T-helper 17 cell (primary cell): ENCODE measurements at regions not wholly inside any gene's neighbourhood (a gene's known extent, or its start where the extent isn't known, plus 50 kb on each side); places are given as distances from the start of the nearest gene placed in this dataset.

ENCODE experiments used
- ATAC-seq: fragments of 150-1000 bp; cut with Tn5 transposase; 2 replicates; pipeline ENCODE4 v1.10.0; 2021; ENCODE audit warnings: mild to moderate bottlenecking, moderate library complexity
- DNase-seq, 3 donors: peaks; one replicate each; pipeline versions ENCODE4 v3.0.0 to v3.0.0-alpha.2; 2020 to 2021
- H3K9me3 ChIP-seq: one replicate; pipeline ENCODE4 v1.7.0; 2013; ENCODE audit warnings: low read length, mild to moderate bottlenecking; ENCODE audit not compliant: control insufficient read depth, poor library complexity, severe bottlenecking
- H3K27ac Mint-ChIP-seq: one replicate; pipeline ENCODE4 v1.8.0; 2022; ENCODE audit warnings: mild to moderate bottlenecking, moderate library complexity, mixed read lengths
- H3K27me3 Mint-ChIP-seq: one replicate; pipeline ENCODE4 v1.8.0; 2022; ENCODE audit warnings: mixed read lengths
- H3K36me3 Mint-ChIP-seq: one replicate; pipeline ENCODE4 v1.8.0; 2022; ENCODE audit warnings: low read depth, mixed read lengths
- H3K4me1 Mint-ChIP-seq: one replicate; pipeline ENCODE4 v1.8.0; 2022; ENCODE audit warnings: mild to moderate bottlenecking, mixed read lengths
- H3K4me3 Mint-ChIP-seq: one replicate; pipeline ENCODE4 v1.8.0; 2022; ENCODE audit warnings: mild to moderate bottlenecking, moderate library complexity, mixed read lengths

DNA sequence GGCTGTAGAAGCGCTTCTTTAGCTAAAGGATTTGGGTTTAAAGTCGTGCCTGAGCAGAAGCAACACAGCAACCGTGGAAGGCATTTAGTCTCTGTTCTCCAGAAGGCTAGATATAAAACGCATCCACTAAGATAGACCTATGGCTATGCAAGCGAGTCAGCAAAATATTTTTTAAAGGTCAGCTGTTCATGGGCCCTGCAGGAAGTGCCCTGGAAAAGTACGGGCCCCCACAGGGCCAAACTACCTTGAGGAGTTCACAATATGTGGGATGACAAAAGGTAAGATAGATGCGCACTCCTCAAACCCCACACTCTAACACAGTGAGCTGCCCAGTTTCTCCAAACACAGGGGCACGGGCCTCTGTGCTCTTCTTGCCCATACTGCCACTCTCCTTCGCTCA, 261.6 kb downstream of the VPS13C start:
- no peaks in the 10 kb centered on the region for H3K9me3 ChIP-seq
- Mint-ChIP-seq H3K27ac (no peak overlapping the region), H3K4me1 (peaks cover 3% of the 10 kb centered on the region), H3K27me3 (peaks cover 14% of the 10 kb centered on the region), H3K36me3 (peaks cover 3% of the 10 kb centered on the region), H3K4me3 (no peak overlapping the region)
- DNase-seq (no peak), ATAC-seq (no peak)

DNA sequence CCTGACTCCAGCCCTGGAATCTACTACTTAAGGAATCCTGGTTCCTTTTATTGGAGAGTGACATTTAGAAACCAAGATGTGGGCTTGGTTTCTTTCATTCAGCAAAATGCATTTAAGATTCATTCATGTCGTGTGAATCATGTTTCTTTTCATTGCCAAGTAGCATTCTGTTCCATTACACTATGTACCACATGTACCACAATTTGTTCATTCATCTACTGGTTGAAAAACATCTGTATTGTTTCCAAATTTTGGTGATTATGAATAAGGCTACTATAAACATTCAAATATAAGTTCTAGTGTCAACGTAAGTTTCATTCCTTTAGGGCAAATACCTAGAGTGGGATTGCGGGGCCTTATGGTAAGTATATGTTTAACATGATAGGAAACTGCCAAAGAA, 264.2 kb downstream of the VPS13C start:
- Mint-ChIP-seq H3K27ac (no peak overlapping the region), H3K36me3 (peaks cover 3% of the 10 kb centered on the region), H3K27me3 (peaks cover 34% of the 10 kb centered on the region), H3K4me3 (no peak overlapping the region), H3K4me1 (peaks cover 3% of the 10 kb centered on the region)
- H3K9me3 ChIP-seq: no peaks in the 10 kb centered on the region
- ATAC-seq (no peak), DNase-seq (no peak)

DNA sequence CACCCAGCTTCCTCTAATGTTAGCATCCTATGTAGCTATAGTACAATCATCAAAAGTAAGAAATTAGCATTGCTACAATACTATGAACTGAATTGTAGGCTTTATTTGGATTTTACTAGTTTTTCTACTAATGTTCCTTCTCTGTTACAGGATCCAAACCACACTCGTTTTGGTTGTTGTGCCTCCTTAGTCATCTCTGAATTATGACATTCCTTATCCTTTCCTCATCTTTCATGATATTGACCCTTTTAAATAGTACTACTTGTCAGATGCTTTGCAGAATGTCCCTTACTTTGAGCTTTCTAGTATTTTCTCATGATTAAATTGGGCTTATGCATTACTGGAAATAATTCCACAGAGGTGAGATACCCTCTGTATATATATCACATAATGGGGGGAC, 265.4 kb downstream of the VPS13C start:
- DNase-seq (no peak), ATAC-seq (no peak)
- H3K27me3 Mint-ChIP-seq: peaks cover 35% of the 10 kb centered on the region
- H3K36me3 Mint-ChIP-seq: peaks cover 3% of the 10 kb centered on the region
- H3K9me3 ChIP-seq: no peaks in the 10 kb centered on the region
- H3K27ac Mint-ChIP-seq: no peak overlapping the region
- H3K4me3 Mint-ChIP-seq: no peak overlapping the region
- H3K4me1 Mint-ChIP-seq: peaks cover 3% of the 10 kb centered on the region

DNA sequence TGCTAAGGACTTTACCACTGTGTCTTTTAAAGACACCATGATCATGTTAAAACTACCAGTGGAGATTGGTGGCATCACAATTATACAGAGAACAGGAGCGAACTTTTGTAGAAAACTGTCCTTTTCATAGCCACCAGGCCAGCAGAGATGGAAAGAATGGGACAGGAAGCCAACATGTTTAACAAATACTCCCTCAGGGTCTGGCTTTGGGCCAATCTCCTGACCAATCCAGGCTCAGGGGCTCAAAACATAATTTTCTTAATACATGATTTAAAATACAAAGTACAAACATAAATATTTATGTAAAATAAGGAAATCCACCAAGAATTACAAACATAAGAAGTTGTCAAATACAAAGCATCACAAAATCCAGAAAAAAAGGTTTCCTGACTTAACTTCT, 266.0 kb downstream of the VPS13C start:
- Mint-ChIP-seq H3K27ac (no peak overlapping the region), H3K4me1 (peaks cover 3% of the 10 kb centered on the region), H3K36me3 (peaks cover 3% of the 10 kb centered on the region), H3K27me3 (peaks cover 35% of the 10 kb centered on the region), H3K4me3 (no peak overlapping the region)
- no peak for DNase-seq
- no peak for ATAC-seq
- H3K9me3 ChIP-seq: no peaks in the 10 kb centered on the region

DNA sequence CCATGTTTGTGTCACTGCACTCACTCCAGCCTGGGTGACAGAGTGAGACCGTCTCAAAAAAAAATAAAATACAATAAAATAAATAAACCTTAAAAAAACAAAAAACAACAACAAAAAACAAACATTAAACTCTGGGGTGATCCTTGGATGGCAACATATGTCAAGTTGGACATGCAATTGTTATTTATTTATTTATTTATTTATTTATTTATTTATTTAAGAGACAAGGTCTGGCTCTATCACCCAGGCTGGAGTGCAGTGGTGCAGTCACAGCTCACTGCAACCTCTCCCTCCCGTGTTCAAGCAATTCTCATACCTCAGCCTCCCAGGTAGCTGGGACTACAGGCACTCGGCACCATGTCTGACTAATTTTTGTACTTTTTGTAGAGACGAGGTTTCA, 275.5 kb downstream of the VPS13C start:
- DNase-seq: no peak

DNA sequence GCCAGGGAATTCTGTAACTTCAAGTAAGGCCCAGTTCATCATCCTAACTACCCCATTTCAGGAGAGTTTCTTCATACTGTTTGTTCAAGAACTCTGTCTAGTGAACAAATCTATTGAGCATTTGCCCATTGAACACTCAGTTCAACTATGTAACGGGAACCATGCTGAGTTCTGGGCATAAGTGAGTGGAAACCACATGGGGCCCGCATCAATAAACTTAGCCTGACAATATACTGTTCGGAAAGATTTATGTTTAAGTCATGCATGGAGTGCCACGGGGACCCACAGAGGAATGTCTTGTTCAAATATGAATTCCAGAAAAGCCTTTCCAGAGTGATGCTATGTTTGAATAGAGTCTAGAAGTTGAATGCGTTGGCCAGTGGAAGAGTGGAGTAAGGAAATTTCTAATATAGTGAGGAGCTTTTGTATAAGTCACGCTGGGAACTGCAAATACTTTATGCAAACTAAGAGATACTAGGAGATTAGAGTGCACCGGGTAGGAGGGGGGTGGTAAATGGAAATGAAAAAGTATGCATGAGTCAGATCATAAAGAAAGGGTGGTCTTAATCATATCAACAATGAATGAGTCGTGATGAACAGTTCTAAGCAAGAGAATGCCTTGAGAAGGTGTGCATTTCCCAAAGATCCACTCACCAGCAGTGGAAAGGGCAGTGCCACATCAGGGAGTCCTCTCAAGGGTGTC, 279.8 kb downstream of the VPS13C start:
- Mint-ChIP-seq H3K4me3 (no peak overlapping the region), H3K36me3 (no peaks in the 10 kb centered on the region), H3K4me1 (no peaks in the 10 kb centered on the region), H3K27me3 (peaks cover 57% of the 10 kb centered on the region), H3K27ac (no peak overlapping the region)
- DNase-seq (no peak), ATAC-seq (no peak)
- H3K9me3 ChIP-seq: no peaks in the 10 kb centered on the region

More for the DNA sequence above, 275.5 kb downstream of the VPS13C start:
- no peak overlapping the region for H3K27ac Mint-ChIP-seq
- H3K9me3 ChIP-seq: no peaks in the 10 kb centered on the region
- H3K27me3 Mint-ChIP-seq: peaks cover 36% of the 10 kb centered on the region
- no peaks in the 10 kb centered on the region for H3K36me3 Mint-ChIP-seq
- H3K4me1 Mint-ChIP-seq: no peaks in the 10 kb centered on the region
- no peak for ATAC-seq
- no peak overlapping the region for H3K4me3 Mint-ChIP-seq

DNA sequence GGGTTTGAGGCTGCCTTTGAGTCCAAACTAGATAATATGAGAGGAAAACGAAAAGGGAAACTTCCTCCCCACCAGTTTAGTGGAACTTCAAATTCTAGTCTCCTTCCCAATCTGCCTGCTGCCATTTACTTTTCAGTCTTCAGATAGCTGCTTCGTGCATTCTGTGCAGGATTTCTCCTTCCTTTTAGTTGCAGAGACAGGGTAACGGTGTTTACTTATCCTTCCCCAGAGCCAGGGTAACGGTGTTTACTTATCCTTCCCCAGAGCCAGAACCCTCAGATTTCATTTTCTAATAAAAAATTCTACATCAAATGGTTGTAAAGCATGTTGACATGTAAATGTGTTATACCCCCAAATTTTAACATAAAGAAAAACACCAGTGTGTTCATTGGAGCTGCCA, 282.6 kb downstream of the VPS13C start:
- Mint-ChIP-seq H3K27me3 (peaks cover 57% of the 10 kb centered on the region), H3K27ac (no peak overlapping the region), H3K4me3 (no peak overlapping the region), H3K4me1 (no peaks in the 10 kb centered on the region), H3K36me3 (no peaks in the 10 kb centered on the region)
- H3K9me3 ChIP-seq: no peaks in the 10 kb centered on the region
- DNase-seq (no peak), ATAC-seq (no peak)

DNA sequence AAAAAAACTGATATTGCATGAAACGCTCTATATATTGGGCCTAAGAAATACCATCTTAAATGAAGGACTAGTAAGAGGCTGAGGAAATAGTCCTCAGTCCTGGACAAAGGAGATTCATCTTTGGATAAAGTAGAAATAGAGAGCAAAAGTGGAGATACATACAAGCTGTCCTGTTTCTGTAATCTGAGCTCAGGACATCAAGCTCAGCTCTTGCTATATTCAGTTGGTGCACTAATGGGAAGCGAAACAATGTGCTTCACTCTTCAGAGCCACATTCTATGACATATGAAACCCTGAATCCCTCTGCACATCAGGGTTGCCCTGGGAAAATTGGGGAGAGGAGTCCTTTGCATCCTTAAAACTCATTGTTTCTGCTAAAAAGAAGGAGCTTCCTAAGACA, 290.7 kb downstream of the VPS13C start:
- ATAC-seq (no peak), DNase-seq (no peak)
- Mint-ChIP-seq H3K4me3 (no peak overlapping the region), H3K4me1 (peaks cover 3% of the 10 kb centered on the region), H3K36me3 (no peaks in the 10 kb centered on the region), H3K27me3 (peaks cover 29% of the 10 kb centered on the region), H3K27ac (no peak overlapping the region)
- H3K9me3 ChIP-seq: peaks cover 6% of the 10 kb centered on the region

DNA sequence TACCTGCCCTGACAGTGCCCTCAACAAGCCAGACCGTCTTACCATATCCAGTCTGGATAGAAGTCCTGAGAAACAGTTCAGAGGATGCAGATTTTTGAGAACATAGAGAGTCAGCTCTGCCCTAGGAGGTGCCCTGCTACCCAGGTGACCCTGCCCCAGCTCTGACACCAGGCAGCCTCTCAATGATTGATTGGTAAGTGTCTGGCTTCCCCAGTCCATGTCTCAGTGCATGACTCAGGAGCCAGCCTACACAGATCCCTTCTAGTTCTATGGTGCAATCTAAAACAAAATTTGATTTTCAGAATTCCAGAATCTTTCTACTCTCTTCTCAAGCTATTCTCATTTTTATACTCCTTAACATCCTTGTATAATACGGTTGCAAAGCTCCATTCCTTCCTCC, 292.1 kb downstream of the VPS13C start:
- Mint-ChIP-seq H3K4me3 (no peak overlapping the region), H3K27ac (no peak overlapping the region), H3K36me3 (no peaks in the 10 kb centered on the region), H3K27me3 (peaks cover 43% of the 10 kb centered on the region), H3K4me1 (peaks cover 3% of the 10 kb centered on the region)
- ATAC-seq (no peak), DNase-seq (no peak)
- peaks cover 6% of the 10 kb centered on the region for H3K9me3 ChIP-seq

DNA sequence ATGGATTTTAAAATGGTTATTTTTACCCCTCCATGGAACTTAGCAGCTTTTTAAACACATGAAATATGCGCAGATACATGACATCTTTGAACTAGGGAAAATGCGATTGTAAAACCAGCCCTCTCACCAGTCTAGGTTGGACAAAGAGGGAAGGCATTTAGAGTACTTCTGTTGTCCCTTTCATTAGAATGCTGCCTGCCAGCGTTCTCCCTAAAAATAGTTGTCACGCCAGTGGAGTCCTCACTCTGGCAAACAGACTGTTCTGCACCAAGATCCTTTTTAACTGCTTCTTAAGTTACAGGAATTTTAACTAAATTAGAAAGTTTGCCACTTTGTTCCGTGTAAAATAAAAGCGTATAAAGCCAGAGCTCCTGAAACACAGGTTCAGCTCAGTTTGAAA, 295.3 kb downstream of the VPS13C start:
- no peaks in the 10 kb centered on the region for H3K9me3 ChIP-seq
- H3K4me3 Mint-ChIP-seq: no peak overlapping the region

DNA sequence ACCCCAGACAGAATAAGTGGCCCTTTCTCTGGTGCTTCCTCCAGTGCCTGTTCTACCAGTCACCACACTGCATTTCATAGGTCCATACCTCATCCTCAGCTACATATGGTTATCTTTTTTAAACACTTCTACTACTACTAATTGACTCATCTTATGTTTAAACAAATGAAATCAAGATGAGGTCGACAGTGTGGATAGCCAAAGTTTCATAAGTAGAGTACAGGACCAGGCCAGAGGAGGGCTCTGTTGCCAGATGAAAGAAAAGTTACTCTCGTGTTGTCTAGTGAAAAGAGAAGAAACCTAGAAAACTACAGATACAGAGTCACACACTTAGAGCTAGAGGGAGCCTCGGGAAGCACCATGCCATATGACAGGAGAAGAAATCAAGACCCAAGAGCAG, 296.1 kb downstream of the VPS13C start:
- Mint-ChIP-seq H3K27me3 (peaks cover 82% of the 10 kb centered on the region), H3K27ac (no peak overlapping the region), H3K36me3 (no peaks in the 10 kb centered on the region), H3K4me3 (no peak overlapping the region), H3K4me1 (peaks cover 3% of the 10 kb centered on the region)
- no peaks in the 10 kb centered on the region for H3K9me3 ChIP-seq
- no peak for DNase-seq
- ATAC-seq: no peak

More for the DNA sequence above, 295.3 kb downstream of the VPS13C start:
- Mint-ChIP-seq H3K27ac (no peak overlapping the region), H3K27me3 (peaks cover 74% of the 10 kb centered on the region), H3K4me1 (peaks cover 3% of the 10 kb centered on the region), H3K36me3 (no peaks in the 10 kb centered on the region)
- no peak for DNase-seq
- no peak for ATAC-seq

DNA sequence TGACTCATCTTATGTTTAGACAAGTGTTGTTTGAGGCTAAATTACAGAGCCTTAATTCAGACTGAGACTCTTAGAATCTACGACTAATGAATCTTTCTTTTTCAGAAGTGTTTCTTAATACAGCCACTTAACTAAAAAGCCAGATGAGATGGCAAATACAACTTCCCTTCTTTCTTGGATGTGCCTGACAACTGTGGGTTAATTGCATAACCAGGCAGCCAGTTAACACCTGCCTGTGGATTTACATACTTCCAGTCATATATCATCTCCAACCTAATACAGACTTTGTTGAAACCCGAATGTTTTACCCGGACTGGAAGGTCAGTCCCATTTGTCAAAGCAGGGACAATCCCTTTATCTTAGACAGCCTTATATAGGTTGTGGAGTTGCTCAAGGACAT, 297.6 kb downstream of the VPS13C start:
- H3K36me3 Mint-ChIP-seq: no peaks in the 10 kb centered on the region
- peaks cover 88% of the 10 kb centered on the region for H3K27me3 Mint-ChIP-seq
- ATAC-seq (no peak), DNase-seq (no peak)
- peaks cover 3% of the 10 kb centered on the region for H3K4me1 Mint-ChIP-seq
- no peaks in the 10 kb centered on the region for H3K9me3 ChIP-seq
- no peak overlapping the region for H3K27ac Mint-ChIP-seq
- no peak overlapping the region for H3K4me3 Mint-ChIP-seq

DNA sequence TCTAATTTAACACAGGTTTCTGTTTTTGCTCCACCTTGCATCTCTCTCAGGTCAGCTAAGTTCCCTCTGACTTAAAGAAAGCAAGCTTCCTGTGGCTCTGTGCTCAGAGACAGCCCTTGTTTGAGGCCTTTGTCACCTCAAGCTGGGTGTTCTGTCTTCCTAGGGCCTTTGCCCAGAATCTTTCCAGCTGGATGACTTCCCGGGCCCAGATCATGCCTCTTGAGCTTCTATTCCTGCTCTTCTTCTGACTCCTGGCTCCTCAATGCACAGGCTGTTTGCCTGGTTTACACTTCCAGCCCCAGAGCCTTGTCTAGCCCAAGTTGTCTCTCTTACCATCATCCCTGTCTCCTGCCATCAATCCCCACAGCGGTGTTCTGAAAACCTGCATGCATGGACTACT, 300.6 kb downstream of the VPS13C start:
- peaks cover 88% of the 10 kb centered on the region for H3K27me3 Mint-ChIP-seq
- no peak for ATAC-seq
- no peak for DNase-seq
- no peaks in the 10 kb centered on the region for H3K36me3 Mint-ChIP-seq
- H3K4me1 Mint-ChIP-seq: no peaks in the 10 kb centered on the region
- H3K27ac Mint-ChIP-seq: no peak overlapping the region
- no peak overlapping the region for H3K4me3 Mint-ChIP-seq
- H3K9me3 ChIP-seq: no peaks in the 10 kb centered on the region

DNA sequence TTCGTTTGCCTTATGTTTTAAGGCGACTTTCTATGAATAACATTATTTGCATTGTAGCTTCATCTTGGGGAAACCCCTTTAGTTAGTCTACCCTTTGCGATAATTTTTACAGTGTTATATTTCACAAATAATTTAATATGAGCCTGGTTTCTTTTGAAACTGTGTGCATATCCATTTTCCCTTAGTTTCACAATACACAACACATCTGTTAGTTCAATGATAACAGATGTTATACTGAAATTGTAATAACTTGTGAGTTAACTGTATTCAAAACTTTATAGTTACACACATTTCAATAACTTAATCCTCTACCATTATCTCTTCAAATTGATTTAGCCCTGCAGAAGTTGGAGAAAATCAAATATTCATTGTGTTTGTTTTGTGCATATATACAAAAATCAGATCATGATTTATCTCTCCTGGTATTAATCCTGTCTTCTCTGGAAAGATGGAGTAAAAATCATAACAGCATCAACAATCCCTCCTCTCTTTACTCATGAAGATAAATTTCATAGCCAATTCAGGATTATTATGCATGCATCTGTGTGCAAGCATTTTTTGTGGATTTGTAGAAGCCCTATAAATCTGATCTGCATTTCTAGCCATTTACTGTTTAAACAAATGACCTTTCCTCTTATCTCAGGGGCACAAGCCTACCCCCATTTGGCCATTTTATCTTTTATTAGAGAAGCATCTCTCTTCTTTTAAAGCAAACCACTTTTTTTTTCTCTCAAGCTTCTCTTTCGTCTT, 304.0 kb downstream of the VPS13C start:
- DNase-seq (no peak), ATAC-seq (no peak)
- Mint-ChIP-seq H3K27ac (no peak overlapping the region), H3K4me3 (no peak overlapping the region), H3K27me3 (peaks cover 63% of the 10 kb centered on the region), H3K36me3 (no peaks in the 10 kb centered on the region), H3K4me1 (no peaks in the 10 kb centered on the region)
- no peaks in the 10 kb centered on the region for H3K9me3 ChIP-seq
